SK-N-MC (cell line): ENCODE measurements at regions not wholly inside any gene's neighbourhood (a gene's known extent, or its start where the extent isn't known, plus 50 kb on each side); places are given as distances from the start of the nearest gene placed in this dataset.

Experiments used
- EZH2 ChIP-seq: fragments of 200-600 bp; sonication (generic); IDR thresholded peaks from one replicate; pipeline ENCODE4 v1.6.1; 2017; ENCODE audit warnings: antibody characterized with exemption
- FOXP2 ChIP-seq: optimal IDR thresholded peaks from 2 replicates; pipeline ENCODE3; 2011; ENCODE audit warnings: mild to moderate bottlenecking, moderate library complexity; ENCODE audit not compliant: insufficient read depth; ENCODE audit errors: extremely low read length, control extremely low read depth
- POLR2AphosphoS5 ChIP-seq: IDR thresholded peaks from 2 replicates; pipeline ENCODE4 v1.6.1; 2012; ENCODE audit warnings: mild to moderate bottlenecking, low read depth, low read length, borderline replicate concordance

- TF ChIP-seq EZH2 (no peak), POLR2AphosphoS5 (no peak), FOXP2 (no peak)
Measured at GRCh38 chr11:24155792-24156191, 341.1 kb upstream of the LUZP2 start.
